H1 (cell line): ENCODE measurements at regions not wholly inside any gene's neighbourhood (a gene's known extent, or its start where the extent isn't known, plus 50 kb on each side); places are given as distances from the start of the nearest gene placed in this dataset.

Source experiments
- SUZ12 ChIP-seq: fragments of 200-600 bp; sonication (generic); IDR thresholded peaks from 2 replicates; pipeline ENCODE4 v1.6.1; 2012; ENCODE audit warnings: mild to moderate bottlenecking, inconsistent platforms, low read length, moderate library complexity, mixed read lengths
- TF ChIP-seq, protein P1 (sequence below): fragments of 300-600 bp; sonication (generic); IDR thresholded peaks from 2 replicates; pipeline ENCODE4 v1.7.1; 2012; ENCODE audit warnings: low read length, moderate library complexity, mild to moderate bottlenecking, inconsistent platforms; ENCODE audit not compliant: insufficient replicate concordance

DNA sequence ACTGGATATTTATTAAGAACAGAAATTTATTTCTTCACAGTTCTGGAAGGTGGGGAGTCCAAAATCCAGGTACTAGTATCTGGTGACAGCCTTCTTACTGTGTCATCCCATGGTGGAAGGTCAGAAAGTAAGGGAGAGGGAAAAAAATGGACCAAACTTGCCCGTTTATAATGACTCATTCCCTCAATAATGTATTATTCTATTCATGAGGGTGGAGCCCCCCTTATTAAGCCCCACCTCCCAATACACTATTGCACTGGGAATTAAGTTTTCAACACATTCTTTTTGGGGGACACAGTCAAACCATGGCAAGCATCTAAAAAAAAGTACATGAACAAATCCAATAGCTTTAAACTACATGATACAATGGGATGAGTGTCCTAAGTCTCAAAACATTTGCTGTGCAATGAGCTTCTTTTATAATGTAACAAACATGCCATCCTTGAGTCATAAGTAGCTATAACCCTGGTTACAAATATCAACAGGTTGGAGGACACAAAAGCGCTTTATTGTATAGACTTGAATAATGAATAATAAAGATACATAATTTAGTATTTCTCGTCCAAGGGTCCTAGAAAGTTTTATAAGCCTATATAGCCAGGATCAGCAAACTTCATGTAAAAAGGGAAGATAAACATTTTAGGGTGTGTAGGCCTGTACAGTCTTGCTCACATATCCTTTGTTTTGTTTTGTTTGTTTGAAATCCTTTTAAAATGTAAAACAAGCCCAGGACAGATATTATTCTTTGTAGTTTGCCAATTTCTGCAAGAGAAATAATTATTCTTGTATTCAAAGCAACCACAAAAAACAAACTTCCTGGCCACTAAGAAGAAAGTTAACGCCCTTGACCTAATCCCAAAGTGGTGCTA is 160.6 kb upstream of the RAP2B start (continued):
- TF ChIP-seq, protein P1, sequence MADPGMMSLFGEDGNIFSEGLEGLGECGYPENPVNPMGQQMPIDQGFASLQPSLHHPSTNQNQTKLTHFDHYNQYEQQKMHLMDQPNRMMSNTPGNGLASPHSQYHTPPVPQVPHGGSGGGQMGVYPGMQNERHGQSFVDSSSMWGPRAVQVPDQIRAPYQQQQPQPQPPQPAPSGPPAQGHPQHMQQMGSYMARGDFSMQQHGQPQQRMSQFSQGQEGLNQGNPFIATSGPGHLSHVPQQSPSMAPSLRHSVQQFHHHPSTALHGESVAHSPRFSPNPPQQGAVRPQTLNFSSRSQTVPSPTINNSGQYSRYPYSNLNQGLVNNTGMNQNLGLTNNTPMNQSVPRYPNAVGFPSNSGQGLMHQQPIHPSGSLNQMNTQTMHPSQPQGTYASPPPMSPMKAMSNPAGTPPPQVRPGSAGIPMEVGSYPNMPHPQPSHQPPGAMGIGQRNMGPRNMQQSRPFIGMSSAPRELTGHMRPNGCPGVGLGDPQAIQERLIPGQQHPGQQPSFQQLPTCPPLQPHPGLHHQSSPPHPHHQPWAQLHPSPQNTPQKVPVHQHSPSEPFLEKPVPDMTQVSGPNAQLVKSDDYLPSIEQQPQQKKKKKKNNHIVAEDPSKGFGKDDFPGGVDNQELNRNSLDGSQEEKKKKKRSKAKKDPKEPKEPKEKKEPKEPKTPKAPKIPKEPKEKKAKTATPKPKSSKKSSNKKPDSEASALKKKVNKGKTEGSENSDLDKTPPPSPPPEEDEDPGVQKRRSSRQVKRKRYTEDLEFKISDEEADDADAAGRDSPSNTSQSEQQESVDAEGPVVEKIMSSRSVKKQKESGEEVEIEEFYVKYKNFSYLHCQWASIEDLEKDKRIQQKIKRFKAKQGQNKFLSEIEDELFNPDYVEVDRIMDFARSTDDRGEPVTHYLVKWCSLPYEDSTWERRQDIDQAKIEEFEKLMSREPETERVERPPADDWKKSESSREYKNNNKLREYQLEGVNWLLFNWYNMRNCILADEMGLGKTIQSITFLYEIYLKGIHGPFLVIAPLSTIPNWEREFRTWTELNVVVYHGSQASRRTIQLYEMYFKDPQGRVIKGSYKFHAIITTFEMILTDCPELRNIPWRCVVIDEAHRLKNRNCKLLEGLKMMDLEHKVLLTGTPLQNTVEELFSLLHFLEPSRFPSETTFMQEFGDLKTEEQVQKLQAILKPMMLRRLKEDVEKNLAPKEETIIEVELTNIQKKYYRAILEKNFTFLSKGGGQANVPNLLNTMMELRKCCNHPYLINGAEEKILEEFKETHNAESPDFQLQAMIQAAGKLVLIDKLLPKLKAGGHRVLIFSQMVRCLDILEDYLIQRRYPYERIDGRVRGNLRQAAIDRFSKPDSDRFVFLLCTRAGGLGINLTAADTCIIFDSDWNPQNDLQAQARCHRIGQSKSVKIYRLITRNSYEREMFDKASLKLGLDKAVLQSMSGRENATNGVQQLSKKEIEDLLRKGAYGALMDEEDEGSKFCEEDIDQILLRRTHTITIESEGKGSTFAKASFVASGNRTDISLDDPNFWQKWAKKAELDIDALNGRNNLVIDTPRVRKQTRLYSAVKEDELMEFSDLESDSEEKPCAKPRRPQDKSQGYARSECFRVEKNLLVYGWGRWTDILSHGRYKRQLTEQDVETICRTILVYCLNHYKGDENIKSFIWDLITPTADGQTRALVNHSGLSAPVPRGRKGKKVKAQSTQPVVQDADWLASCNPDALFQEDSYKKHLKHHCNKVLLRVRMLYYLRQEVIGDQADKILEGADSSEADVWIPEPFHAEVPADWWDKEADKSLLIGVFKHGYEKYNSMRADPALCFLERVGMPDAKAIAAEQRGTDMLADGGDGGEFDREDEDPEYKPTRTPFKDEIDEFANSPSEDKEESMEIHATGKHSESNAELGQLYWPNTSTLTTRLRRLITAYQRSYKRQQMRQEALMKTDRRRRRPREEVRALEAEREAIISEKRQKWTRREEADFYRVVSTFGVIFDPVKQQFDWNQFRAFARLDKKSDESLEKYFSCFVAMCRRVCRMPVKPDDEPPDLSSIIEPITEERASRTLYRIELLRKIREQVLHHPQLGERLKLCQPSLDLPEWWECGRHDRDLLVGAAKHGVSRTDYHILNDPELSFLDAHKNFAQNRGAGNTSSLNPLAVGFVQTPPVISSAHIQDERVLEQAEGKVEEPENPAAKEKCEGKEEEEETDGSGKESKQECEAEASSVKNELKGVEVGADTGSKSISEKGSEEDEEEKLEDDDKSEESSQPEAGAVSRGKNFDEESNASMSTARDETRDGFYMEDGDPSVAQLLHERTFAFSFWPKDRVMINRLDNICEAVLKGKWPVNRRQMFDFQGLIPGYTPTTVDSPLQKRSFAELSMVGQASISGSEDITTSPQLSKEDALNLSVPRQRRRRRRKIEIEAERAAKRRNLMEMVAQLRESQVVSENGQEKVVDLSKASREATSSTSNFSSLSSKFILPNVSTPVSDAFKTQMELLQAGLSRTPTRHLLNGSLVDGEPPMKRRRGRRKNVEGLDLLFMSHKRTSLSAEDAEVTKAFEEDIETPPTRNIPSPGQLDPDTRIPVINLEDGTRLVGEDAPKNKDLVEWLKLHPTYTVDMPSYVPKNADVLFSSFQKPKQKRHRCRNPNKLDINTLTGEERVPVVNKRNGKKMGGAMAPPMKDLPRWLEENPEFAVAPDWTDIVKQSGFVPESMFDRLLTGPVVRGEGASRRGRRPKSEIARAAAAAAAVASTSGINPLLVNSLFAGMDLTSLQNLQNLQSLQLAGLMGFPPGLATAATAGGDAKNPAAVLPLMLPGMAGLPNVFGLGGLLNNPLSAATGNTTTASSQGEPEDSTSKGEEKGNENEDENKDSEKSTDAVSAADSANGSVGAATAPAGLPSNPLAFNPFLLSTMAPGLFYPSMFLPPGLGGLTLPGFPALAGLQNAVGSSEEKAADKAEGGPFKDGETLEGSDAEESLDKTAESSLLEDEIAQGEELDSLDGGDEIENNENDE = no peak
- no peak for TF ChIP-seq SUZ12
